Hematopoietic multipotent progenitor cell treated with erythropoietin and hydrocortisone succinate and interleukin-3 and kit ligand, for 15 days (in vitro differentiated cells): ENCODE measurements at regions not wholly inside any gene's neighbourhood (a gene's known extent, or its start where the extent isn't known, plus 50 kb on each side); places are given as distances from the start of the nearest gene placed in this dataset.

ENCODE experiments used
- DNase-seq: peaks from one replicate; pipeline ENCODE4 v3.0.0-alpha.2; 2015; ENCODE audit warnings: low spot score

DNA sequence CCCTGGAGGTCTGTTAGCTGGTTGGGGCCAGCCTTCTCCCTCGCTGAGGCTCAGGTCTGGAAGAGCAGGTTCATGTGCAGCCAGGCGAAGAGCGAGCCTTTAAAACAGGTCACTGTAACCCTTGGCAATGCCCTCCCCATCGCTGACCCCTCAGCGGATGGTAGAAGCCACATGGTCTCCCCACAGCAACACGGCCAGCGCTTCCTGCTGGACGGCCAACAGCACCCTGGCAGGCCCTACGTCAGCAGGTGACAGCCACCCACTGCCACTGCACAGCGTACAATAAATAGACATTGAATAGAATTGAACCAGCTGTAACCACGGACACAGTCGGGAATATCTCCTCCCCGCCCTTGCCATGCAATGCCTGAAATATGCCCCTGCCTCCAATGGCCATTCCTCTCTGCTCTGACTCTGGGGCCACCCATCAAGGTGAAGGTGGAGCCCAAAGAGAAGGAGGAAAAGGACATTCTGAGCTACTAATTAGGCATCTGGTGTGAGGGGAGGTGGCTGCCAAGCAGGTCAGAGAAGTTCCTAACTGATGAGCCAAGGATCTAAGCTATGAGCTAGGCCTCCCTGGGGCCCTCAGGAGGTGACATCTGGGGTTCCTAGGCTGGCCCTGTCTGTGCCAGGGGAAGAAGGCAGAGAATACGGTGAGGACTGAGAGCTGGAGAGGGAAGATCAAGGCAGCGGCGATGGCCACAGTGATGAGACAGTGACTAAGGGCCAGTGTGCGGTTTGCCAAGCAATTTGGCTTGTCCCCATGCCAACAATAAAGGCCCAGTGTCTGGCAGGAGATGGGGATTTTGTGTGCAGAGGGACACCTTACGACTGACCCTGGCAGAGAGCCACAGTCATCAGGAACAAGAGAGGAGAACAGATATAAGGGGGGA lies 202.3 kb downstream of the BCOR start:
- DNase-seq, result no peak

DNA sequence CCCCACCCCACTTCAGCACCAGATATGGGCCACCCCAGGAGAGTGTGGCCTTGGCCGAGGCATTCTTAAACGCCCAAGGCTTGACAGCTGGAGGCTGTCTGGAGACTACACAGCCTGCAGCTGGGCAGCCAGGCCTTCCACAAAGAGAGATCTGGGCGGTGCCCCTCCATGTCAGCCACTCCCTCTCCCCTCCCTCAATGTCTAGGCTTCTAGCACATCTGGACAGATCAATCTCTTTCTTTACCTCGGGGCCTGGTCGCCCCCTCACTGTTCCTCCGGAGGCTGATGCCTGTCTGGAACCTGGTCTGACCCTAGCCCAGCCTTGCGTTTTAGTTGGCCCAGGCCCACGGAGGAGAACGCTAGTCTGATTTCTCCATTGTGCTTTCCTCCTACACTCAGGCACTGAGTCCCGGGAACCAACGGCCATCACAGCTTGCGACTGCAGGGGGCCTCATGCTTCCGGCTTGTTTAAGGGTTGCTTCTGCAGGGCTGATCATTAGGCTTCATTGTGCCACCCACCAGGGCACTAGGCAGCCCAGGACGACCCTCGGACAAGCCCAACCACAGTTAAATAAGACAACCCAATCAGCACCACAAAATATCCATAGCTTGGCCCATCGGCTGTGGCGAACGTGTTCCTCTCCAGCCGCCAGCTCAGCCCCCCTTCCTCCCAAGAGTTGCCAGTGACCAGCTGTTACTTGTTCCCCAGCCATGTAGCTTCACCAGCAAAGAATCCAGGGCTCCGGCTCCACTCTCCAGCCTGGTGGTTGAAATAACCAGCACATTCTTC lies 200.6 kb downstream of the BCOR start:
- DNase-seq, result no peak

DNA sequence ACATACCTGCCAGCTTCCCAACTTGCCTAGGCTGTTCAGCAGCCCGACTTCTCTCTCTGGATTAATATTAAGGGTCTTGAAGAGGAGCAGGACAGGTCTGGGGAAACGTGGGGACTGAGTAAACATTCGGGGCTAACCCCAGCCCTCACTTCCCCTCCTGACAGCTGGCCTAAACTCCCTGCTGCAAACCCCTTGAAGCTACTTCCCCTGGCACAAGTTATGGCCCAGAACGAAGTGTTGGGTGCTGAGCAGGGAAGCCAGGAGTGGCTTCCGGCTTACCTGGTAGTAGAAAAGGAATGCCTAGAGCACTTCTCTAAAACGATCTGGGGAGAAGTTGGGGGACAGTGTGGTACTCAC lies 200.0 kb downstream of the BCOR start:
- DNase-seq, result no peak

DNA sequence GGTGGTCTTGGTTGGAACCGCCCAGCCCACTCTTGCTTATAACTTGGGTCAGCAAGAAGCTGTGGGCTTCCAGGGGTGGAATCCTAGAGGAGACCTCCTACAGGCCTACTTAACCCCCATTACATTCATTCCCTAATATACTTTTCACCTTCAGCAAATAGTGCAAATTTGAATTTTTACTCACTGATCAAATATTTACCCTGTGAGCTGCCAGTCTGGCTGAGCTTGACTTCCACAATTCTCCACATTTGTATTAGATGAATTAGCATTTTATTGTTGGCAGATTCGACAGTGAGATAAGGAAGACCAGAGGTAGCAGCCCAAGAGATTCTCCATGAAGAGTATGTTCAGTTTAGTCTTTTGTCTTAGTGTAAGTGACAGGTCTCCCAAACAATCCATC lies 199.6 kb downstream of the BCOR start:
- no peak for DNase-seq

DNA sequence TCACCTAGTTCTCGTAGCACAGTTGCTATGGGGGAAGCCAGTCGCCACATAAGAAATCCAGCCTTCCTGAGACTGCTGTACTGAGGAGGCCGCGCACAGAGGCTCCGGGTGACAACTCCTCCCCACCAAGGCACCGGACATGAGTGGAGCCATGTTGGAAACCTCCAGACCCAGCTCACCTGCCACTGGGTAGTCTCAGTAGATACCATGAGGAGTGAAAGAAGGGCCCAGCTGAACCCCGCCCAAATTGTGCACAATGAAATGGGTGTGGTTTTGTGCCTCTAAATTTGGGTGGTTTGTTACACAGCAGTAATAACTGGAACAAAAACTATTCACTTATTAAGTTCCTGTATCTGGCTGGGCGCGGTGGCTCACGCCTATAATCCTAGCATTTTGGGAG lies 198.7 kb downstream of the BCOR start:
- no peak for DNase-seq

DNA sequence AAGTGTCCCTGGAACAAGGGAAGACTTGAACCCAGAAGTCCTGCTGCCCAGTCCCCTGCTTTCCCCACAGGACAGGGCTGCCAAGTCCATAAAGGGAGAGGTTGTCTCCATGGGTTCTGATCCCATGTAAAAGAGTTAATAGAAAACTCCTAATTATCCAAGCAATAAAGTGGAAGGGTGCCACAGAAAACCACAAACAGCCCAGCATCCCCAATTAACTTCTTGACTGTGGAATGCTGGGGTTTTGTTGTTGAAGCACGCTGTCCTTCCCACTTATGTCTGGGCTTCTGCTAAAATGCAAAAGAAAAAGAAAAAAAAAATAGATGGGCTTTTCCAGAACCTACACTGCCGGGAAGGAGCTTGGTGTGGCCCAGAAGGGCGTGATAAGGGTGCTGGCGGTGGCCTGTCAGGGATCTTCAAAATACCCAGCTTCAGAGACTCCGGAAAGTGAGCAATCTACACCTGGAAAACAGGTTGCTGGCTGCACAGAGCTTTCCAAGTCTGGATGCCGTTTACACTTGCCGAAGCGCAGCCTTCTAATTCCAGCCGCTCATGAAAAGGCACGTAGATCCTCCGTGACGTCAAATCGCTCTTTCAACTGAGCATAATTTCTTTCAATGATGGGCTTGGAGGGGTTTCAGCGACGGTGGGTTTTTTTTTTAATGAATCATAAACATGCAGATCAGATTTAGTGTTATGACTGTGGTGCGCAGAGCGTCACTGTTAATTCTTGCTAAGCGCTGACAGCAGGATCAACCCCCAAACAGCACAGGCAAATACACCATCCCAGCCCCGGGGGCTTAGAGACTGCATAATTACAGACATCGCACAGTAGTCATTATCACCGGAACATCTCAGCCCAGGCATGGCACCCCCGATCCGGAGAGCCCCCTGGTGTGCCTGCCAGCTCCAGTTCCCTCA lies 197.6 kb downstream of the BCOR start:
- DNase-seq, result no peak

DNA sequence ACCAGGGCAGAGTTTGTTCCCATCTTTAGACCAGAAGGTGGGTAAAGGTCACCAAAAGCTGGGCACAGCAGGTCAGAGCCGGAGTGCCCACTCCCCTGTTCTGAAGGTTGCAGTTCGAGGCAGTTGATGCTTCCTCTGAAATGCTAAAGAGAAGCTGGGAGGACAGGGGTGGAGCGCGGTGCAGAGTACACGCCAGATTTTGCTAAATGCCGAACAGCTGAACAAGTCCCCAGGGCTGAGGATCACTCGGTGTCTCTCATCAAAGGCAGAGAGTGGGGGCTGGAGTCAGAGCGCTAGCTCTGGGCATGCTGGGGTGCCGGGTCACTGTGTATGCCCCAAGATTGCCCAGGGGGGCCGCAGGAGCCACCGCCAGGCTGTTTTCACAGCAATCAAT lies 197.0 kb downstream of the BCOR start:
- no peak for DNase-seq

DNA sequence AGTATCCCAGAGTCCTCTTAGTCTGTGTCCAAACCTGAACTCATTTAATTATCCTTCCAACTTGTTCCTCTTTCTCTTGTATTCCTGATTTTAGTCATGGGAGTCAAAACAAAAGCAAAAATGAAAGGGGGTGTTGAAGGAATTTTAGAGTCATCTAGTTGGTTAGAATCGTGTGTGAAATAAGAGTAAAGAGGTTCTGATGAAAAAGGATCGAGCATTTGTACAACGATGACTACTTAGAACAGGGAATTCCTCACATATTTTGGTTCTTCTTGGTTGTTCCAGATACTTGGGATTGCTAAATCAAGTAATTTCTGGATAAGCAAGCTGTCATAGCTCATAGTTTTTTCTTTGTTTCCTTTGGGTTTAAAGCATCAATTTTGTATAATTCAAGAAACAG lies 194.4 kb downstream of the BCOR start:
- no peak for DNase-seq

DNA sequence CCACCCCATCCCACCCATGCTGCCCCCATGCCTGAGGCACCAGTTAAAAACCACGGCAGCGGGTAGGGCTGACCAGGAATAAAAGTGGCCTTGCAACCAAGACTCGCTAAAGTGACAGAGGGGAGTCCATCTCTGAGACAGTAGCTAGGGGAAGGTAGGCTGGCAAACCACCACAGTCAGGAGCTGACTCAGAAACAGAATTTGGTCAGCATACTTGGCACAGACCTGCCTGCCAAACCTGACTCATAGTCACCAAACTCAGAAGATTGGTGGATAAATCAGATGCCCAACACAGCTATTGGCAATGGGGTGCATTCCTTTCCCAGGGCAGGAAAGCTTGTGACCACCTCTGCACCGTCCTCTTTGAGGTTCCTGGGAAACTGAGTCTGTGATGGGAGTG lies 193.8 kb downstream of the BCOR start:
- DNase-seq, result no peak

DNA sequence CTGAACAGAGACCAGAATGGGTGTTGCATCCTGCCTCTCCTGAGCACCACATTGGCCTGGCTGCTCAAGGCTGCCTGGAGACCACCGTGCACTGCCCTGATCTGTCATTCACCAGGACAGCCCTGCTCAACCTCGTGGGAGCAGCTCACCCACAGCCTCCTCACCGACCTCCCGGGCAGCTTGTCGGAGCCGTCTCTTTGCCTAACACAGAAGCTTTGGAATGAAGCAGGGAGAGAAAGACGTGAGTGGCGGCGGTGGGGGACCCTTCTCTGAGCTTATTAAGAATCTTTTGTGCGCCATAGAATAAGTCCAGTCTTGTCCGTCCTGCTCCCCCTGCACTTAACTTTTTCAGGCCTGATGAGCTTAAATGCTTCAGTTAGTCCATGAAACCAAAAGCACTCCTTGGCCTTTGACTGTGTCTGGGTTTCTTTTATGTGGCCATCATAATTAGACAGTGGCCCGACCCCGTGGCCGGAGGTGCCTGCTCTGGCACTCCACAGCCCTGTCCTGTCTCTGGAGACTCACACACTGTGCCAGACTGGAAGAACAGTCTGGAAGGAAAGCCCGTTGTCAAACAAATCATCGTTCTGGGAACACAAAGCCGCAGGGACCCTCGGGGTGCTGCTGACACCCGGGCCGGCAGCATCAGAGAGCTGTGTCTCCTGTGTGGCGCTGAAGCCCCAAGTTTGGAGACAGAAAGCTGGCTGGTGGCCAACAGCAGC lies 192.8 kb downstream of the BCOR start:
- no peak for DNase-seq

DNA sequence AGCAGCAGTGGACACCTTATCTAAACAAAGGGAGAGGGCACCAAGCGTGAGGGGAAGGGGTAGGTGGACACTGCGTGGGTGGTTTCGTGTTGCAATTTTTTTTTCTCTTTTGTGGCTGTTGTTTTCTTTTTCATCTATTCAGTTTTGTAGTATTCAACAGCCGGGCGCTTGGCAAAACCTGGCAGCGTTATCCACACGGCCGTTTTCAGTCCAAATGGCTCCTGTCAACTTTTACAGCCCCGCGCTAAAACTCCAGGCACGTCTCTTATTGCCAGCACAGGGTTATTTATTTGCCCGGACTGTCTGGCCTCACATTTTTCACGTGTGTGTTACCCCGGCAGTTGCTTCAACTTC lies 192.2 kb downstream of the BCOR start:
- no peak for DNase-seq

DNA sequence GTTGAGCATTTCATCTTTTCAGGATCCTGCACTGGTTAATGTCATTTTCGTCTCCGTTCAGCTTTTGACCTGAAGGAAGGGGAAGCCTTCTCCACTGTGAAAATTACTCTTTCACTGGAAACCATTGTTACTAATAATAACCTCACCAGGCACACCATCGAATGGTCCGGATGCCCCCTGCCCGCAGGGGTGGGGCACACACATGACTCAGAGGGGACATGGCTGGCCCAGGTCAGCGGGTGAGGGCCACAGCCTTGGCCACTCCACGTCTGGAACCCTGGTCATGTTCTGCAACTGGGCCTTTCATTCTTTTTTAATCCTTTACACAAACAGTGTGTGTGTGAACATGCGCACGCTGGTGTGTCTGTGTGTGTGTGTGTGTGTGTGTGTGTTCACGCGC lies 191.8 kb downstream of the BCOR start:
- no peak for DNase-seq

DNA sequence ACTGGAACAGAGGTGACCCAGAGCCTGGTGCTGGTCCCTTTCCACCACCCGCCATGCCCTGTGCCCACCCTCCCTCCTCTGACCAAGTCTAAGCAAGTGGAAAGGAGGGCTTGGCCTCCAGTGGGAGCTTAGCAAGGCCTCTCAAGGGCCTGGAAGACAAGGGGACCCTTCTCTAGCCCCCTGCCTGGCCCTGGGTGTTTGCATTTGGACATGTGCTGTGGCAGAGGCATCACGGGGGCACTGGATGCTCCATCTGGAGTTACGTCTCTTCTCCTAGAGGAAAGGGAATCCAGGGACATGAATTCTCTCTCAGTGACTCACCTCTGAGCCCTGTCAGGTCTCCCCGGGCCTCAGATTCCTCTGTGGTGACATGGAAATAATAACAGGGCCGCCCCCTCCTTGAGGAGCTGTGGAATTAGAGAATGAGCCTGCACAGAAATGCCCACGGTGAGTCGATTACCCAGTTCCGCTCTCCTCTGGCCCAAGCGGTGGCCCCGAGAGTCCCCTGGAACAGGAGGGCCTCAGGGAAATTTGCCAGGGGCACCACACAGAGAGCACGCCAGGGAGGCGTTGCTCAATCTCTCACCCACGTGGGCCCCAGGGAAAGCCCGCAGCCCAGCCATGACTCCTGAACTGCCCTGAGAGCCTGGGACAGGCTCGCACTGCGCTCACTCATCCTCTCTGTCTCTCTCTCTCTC lies 189.6 kb downstream of the BCOR start:
- DNase-seq, result no peak

DNA sequence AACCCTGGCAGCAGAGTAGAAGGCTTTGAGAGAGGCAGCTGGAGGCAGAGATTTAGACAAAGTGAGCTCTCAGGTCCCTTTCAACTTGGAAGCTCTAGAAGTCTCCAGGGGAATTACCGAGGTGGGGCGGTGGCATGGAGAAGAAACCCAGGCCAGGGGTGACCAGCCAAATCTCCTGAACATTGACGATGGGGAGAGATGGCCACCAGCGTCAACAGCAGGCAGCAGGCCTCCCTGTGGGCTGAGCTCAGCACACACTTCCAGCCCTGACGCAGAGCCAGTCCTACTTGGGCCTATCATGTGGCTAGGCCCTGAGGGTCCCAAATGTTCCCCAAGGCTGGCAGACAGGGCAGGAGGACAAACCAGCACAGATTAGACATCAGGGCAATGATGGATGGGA lies 187.8 kb downstream of the BCOR start:
- DNase-seq, result no peak

DNA sequence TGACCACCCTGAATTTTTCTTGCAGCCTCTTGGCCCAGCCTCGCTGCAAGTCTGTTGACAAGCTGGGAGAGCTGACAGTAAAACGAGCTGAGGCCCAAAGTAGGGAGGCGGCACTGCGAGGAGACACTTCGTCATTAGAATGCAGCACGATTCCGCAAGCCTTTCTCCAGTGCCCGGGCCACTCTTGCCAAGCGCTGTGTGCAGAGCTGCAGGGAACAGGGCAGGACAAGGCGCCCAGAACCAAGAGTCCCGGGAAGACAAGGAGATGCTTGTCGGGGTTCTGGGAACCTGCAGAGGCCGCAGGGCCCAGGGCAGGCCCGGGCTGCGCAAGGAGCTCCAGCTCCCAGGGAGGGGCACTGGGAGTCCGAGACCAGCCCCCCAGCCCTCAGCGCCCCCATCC lies 187.1 kb downstream of the BCOR start:
- DNase-seq, result no peak

DNA sequence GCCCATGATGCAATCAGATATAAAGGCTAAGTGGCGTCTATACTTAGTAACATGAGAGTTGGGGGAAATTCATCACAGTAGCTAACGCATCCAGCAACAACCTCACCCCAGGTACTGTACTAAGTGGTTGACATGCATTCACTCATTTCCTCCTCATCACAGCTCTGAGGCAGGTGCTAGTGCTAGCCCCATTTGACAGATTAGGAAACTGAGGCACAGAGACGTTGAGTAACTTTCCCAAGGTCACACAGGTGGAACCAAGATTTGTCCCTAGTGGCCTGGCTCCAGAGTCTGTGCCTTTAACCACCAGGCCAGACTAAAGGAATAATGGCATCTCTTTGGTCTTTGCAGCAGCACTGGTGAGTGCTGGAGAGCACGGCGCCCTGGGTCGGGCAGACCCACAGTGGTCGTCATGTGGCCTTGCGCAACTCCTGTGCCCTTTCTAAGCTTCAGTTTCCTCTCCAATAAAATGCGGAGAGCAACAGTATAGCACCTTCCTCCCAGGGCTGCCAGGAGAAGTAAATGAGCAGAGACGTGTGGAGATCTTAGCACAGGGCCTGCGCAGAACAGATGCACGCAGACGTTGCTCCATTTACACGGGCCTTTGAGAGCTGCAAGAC lies 186.4 kb downstream of the BCOR start:
- DNase-seq, result no peak

DNA sequence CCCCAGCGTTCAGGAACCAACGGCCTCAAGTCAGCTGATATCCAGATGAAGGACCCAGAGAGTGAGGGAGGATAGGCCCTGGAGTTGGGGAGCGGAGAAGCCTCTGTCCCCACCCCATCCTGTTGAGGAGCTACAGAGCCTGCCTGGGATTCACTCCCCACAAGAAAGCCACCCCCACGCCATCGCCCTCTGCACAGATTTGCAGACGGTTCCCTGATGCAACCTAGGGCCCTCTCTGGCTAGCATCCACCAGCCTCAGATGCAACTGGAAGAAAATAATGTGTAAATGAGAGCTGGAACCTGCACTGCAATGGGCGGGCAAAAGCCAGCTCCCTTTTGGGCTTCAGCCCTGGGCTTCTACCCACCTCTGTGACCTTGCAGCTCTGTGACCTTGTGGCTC lies 185.6 kb downstream of the BCOR start:
- DNase-seq, result no peak

DNA sequence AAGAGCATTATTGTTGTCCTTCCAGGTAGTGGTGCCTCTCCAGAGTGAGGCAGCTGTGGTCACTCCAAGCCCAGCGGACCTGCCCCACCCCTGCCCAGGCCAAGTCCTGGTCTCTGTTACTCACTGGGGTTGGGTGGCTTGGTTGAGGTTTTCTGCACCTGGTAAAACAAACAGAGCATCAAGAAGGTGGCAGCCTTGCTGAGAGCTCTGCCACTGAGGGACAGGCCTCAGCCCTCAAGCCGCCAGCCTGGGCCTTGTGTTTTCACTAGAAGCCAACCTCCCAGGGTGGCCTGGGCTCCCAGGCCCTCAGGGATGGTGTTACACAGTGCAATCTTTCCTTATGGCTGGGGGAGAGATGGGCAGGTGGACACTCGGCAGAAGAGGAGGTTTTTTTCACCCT lies 182.7 kb downstream of the BCOR start:
- no peak for DNase-seq

DNA sequence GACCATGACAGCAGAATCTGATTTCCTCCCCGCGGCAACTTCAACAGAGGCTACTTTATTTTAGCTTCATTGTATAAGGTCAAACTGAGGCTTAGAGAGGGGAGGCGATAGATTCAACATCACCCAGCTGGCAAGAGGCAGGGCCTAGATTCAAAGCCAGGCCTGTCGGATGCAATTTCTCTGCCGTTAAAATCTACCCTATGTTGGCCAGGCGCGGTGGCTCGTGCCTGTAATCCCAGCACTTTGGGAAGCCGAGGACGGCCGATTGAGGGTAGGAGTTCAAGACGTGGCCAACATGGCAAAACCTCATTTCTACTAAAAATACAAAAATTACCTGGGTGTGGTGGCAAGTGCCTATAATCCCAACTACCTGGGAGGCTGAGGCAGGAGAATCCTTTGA lies 182.2 kb downstream of the BCOR start:
- DNase-seq, result no peak

DNA sequence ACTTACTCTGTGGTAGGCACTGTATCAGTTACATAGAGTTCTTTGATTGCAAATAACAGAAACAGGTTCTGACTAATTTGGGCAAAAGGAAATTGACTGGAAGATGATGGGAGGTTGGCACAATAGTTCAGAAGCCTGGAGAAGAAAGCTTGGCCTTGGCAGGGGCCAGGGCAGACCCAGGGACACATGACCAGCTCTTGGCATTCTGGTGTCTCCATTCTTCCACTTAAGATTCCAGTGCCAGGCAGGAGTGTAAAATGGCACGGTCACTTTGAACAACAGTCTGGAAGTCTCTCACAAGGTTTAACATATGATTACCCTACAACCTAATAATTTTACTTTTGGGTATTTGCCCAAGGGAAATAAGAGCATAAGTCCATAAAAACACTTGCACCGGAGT lies 175.9 kb downstream of the BCOR start:
- no peak for DNase-seq

DNA sequence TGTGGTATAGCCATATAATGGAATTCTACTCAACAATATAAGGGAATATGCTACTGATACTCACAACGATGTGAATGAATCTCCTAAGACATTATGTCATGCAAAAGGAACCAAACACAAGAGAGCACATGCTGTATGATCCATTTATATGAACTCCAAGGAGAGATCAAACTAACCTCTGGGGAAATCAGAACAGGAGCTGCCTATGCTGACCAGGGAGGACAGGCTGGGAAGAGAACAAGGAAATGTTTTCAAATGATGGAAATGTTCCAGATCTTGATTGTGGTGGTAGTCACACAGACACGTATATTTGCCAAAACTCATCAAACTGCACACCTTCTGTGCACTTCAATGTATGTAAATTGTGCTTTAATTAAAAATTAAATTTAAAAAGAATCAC lies 175.3 kb downstream of the BCOR start:
- no peak for DNase-seq
